Loucy (cell line): ENCODE measurements at regions not wholly inside any gene's neighbourhood (a gene's known extent, or its start where the extent isn't known, plus 50 kb on each side); places are given as distances from the start of the nearest gene placed in this dataset.

Experiments used
- H2AFZ ChIP-seq: fragments of 200-600 bp; sonication (generic); 2 replicates; pipeline ENCODE4 v1.6.0; 2016; ENCODE audit warnings: antibody characterized with exemption, mild to moderate bottlenecking, low read length, moderate library complexity
- H3F3A ChIP-seq: fragments of 200-600 bp; 2 replicates; pipeline ENCODE4 v1.6.0; 2016; ENCODE audit warnings: antibody characterized with exemption, low read depth, mild to moderate bottlenecking
- H3K27me3 ChIP-seq: fragments of 200-600 bp; sonication (generic); 2 replicates; pipeline ENCODE4 v1.6.1; 2014; ENCODE audit warnings: low read length, mild to moderate bottlenecking; ENCODE audit not compliant: insufficient read depth, poor library complexity, severe bottlenecking
- H3K36me3 ChIP-seq: fragments of 200-600 bp; sonication (generic); 2 replicates; pipeline ENCODE4 v1.6.1; 2016; ENCODE audit warnings: low read length; ENCODE audit not compliant: insufficient read depth
- H3K4me1 ChIP-seq: fragments of 200-600 bp; sonication (generic); 2 replicates; pipeline ENCODE4 v1.5.1; 2014; ENCODE audit warnings: low read length, mild to moderate bottlenecking; ENCODE audit not compliant: insufficient read depth, poor library complexity, severe bottlenecking
- H3K4me2 ChIP-seq: fragments of 200-600 bp; sonication (generic); 2 replicates; pipeline ENCODE4 v1.6.0; 2014; ENCODE audit warnings: antibody characterized with exemption, low read length, low read depth, mild to moderate bottlenecking; ENCODE audit not compliant: poor library complexity, severe bottlenecking
- H3K4me3 ChIP-seq: fragments of 200-600 bp; sonication (generic); 2 replicates; pipeline ENCODE4 v1.5.1; 2014; ENCODE audit warnings: low read length, mild to moderate bottlenecking, mixed read lengths; ENCODE audit not compliant: poor library complexity, severe bottlenecking
- H3K79me2 ChIP-seq: fragments of 200-600 bp; sonication (generic); 2 replicates; pipeline ENCODE4 v1.6.1; 2014; ENCODE audit warnings: low read length; ENCODE audit not compliant: insufficient read depth
- H3K9ac ChIP-seq: fragments of 200-600 bp; sonication (generic); 2 replicates; pipeline ENCODE4 v1.6.0; 2014; ENCODE audit warnings: mild to moderate bottlenecking, low read depth, low read length, moderate library complexity; ENCODE audit not compliant: poor library complexity, severe bottlenecking
- H3K9me2 ChIP-seq: fragments of 200-600 bp; sonication (generic); replicated peaks from 2 replicates; pipeline ENCODE4 v1.6.1; 2016; ENCODE audit warnings: low read depth, low read length, mixed read lengths
- H3K9me3 ChIP-seq: fragments of 200-600 bp; sonication (generic); 2 replicates; pipeline ENCODE4 v1.6.1; 2014; ENCODE audit warnings: mild to moderate bottlenecking, antibody characterized with exemption, low read length, low read depth; ENCODE audit not compliant: insufficient read depth
- H4K20me1 ChIP-seq: fragments of 200-600 bp; sonication (generic); 2 replicates; pipeline ENCODE4 v1.6.0; 2014; ENCODE audit warnings: antibody characterized with exemption, low read length, mild to moderate bottlenecking; ENCODE audit not compliant: insufficient read depth, poor library complexity, severe bottlenecking
- EZH2phosphoT487 ChIP-seq: fragments of 200-600 bp; IDR thresholded peaks from 2 replicates; pipeline ENCODE4 v1.6.1; 2018; ENCODE audit warnings: antibody characterized with exemption, mild to moderate bottlenecking, moderate library complexity, borderline replicate concordance
- TF ChIP-seq, protein P1 (sequence below): fragments of 200-600 bp; sonication (generic); conservative IDR thresholded peaks from 2 replicates; pipeline ENCODE4 v1.5.1; 2014; ENCODE audit warnings: mild to moderate bottlenecking, antibody characterized with exemption, low read length

- Histone ChIP-seq H3K4me3 (no peak overlapping the region), H4K20me1 (no peaks in the 10 kb centered on the region), H3K9me3 (no peaks in the 10 kb centered on the region), H3K36me3 (no peaks in the 10 kb centered on the region), H3K27me3 (no peaks in the 10 kb centered on the region), H2AFZ (no peak overlapping the region), H3K4me1 (peaks cover 8% of the 10 kb centered on the region), H3K9me2 (no peaks in the 10 kb centered on the region), H3K9ac (no peak overlapping the region), H3F3A (no peaks in the 10 kb centered on the region), H3K4me2 (no peak overlapping the region), H3K79me2 (no peaks in the 10 kb centered on the region)
- TF ChIP-seq EZH2phosphoT487 = no peak
- TF ChIP-seq, protein P1, sequence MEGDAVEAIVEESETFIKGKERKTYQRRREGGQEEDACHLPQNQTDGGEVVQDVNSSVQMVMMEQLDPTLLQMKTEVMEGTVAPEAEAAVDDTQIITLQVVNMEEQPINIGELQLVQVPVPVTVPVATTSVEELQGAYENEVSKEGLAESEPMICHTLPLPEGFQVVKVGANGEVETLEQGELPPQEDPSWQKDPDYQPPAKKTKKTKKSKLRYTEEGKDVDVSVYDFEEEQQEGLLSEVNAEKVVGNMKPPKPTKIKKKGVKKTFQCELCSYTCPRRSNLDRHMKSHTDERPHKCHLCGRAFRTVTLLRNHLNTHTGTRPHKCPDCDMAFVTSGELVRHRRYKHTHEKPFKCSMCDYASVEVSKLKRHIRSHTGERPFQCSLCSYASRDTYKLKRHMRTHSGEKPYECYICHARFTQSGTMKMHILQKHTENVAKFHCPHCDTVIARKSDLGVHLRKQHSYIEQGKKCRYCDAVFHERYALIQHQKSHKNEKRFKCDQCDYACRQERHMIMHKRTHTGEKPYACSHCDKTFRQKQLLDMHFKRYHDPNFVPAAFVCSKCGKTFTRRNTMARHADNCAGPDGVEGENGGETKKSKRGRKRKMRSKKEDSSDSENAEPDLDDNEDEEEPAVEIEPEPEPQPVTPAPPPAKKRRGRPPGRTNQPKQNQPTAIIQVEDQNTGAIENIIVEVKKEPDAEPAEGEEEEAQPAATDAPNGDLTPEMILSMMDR = no peak
Observed at GRCh38 chr6:12446394-12446793, 156.2 kb downstream of the EDN1 start.

DNA sequence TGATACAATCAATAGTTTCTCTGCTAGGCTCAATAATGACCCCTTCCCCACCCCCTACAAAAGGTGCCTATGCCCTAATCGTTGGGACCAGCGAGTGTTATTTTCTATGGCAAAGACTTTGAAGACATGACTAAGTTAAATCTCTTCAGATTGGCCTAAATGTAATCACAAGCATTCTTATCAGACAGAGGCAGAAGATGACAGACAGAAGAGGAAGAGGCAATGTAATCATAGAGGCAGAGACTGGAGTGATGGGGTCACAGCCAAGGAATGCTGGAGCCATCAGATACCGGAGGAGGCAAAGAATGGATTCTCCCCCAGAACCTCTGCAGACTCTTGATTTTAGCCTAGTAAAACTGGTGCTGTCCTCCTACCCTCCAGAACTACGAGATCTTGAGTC is 159.3 kb downstream of the EDN1 start:
- no peaks in the 10 kb centered on the region for H3K79me2 ChIP-seq
- H3F3A ChIP-seq = no peaks in the 10 kb centered on the region
- H3K9ac ChIP-seq = no peak overlapping the region
- TF ChIP-seq EZH2phosphoT487 = no peak
- TF ChIP-seq, protein P1 = no peak
- no peaks in the 10 kb centered on the region for H3K27me3 ChIP-seq
- no peak overlapping the region for H3K4me3 ChIP-seq
- H3K9me2 ChIP-seq = no peaks in the 10 kb centered on the region
- no peaks in the 10 kb centered on the region; the same call in 1 of the 2 replicates for H3K9me3 ChIP-seq
- no peaks in the 10 kb centered on the region for H3K4me1 ChIP-seq
- H3K36me3 ChIP-seq = no peaks in the 10 kb centered on the region
- no peak overlapping the region for H3K4me2 ChIP-seq
- no peak overlapping the region for H2AFZ ChIP-seq
- no peaks in the 10 kb centered on the region for H4K20me1 ChIP-seq

DNA sequence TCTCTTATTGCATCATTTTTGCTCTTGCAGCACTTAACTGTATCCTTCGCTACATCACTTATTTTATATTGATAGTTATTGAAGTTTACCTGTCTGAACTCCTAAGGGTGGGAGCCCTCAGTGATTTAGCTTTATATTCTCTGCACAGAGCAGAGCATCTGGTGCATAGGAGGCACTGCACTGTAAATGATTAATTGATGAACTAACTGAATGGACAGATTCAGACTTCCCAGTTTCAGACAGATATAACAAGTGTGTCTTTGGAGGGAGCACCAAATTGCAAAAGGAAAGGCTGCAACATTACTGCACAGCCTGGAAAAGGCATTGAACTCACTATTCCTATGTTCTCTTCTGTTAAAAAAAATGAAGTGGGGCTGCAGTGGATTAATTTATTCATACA is 160.3 kb downstream of the EDN1 start:
- Histone ChIP-seq H3K9me3 (no peaks in the 10 kb centered on the region; the same call in 1 of the 2 replicates), H3K27me3 (no peaks in the 10 kb centered on the region), H3K4me3 (no peak overlapping the region), H3K4me1 (no peaks in the 10 kb centered on the region), H3K9me2 (no peaks in the 10 kb centered on the region), H3K9ac (no peak overlapping the region), H3K4me2 (no peak overlapping the region), H2AFZ (no peak overlapping the region), H3F3A (no peaks in the 10 kb centered on the region), H4K20me1 (no peaks in the 10 kb centered on the region), H3K36me3 (no peaks in the 10 kb centered on the region), H3K79me2 (no peaks in the 10 kb centered on the region)
- TF ChIP-seq EZH2phosphoT487 = no peak

GRCh38 chr6:12456343-12456742 is 166.2 kb downstream of the EDN1 start:
- Histone ChIP-seq H3K79me2 (no peaks in the 10 kb centered on the region), H3K9ac (no peak overlapping the region), H3K4me3 (no peak overlapping the region), H3F3A (no peaks in the 10 kb centered on the region), H3K9me3 (no peaks in the 10 kb centered on the region; the same call in 1 of the 2 replicates), H3K27me3 (no peaks in the 10 kb centered on the region), H3K4me2 (no peak overlapping the region), H3K4me1 (no peaks in the 10 kb centered on the region), H2AFZ (no peak overlapping the region), H3K9me2 (no peaks in the 10 kb centered on the region), H4K20me1 (no peaks in the 10 kb centered on the region), H3K36me3 (no peaks in the 10 kb centered on the region)
- TF ChIP-seq, protein P1 = no peak
- no peak for TF ChIP-seq EZH2phosphoT487
